ENCODE measurements at regions not wholly inside any gene's neighbourhood (a gene's known extent, or its start where the extent isn't known, plus 50 kb on each side); places are given as distances from the start of the nearest gene placed in this dataset.

DNA sequence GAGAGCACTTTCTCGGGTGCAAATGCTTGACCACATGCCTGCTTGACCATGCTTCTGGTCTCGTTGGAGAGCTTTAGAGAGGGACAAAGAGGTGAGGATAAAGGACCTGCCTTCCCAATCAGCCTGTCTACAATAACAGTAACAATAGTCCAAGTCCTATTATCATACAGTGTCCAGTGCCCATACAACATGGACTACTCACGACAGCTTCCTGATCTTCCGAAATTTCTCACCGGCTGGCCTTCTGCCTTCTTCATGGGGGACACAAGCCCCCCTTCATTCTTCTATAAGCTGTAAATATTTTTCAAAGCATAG, 329.0 kb downstream of the PAX3 start:
- TF ChIP-seq, protein P1, sequence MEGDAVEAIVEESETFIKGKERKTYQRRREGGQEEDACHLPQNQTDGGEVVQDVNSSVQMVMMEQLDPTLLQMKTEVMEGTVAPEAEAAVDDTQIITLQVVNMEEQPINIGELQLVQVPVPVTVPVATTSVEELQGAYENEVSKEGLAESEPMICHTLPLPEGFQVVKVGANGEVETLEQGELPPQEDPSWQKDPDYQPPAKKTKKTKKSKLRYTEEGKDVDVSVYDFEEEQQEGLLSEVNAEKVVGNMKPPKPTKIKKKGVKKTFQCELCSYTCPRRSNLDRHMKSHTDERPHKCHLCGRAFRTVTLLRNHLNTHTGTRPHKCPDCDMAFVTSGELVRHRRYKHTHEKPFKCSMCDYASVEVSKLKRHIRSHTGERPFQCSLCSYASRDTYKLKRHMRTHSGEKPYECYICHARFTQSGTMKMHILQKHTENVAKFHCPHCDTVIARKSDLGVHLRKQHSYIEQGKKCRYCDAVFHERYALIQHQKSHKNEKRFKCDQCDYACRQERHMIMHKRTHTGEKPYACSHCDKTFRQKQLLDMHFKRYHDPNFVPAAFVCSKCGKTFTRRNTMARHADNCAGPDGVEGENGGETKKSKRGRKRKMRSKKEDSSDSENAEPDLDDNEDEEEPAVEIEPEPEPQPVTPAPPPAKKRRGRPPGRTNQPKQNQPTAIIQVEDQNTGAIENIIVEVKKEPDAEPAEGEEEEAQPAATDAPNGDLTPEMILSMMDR (IDR thresholded peaks at IDR 0.05; ENCODE audit: partially characterized antibody, unreplicated experiment), result no peak
- H3K27ac Mint-ChIP-seq (ENCODE audit: unreplicated experiment), result peak overlapping the region; percentile 70
- DNase-seq, result no peak
- H3K9me3 Mint-ChIP-seq (ENCODE audit: unreplicated experiment), result peaks cover 13% of the 10 kb centered on the region
- no peaks in the 10 kb centered on the region for H3K36me3 Mint-ChIP-seq (ENCODE audit: unreplicated experiment)
- peaks cover 13% of the 10 kb centered on the region for H3K27me3 Mint-ChIP-seq (ENCODE audit: unreplicated experiment)
- H3K4me3 Mint-ChIP-seq (ENCODE audit: unreplicated experiment), result no peak overlapping the region
- H3K4me1 Mint-ChIP-seq (ENCODE audit: low read depth, unreplicated experiment), result peaks cover 44% of the 10 kb centered on the region

- TF ChIP-seq, protein P1 (IDR thresholded peaks at IDR 0.05; ENCODE audit: partially characterized antibody, unreplicated experiment), result peak; percentile 60
Observed at GRCh38 chr2:221969087-221969829, 329.5 kb downstream of the PAX3 start.

GRCh38 chr2:221962186-221962585, 336.6 kb downstream of the PAX3 start:
- no peak for DNase-seq
- Mint-ChIP-seq H3K36me3 (ENCODE audit: unreplicated experiment) (no peaks in the 10 kb centered on the region), H3K4me3 (ENCODE audit: unreplicated experiment) (no peak overlapping the region), H3K9me3 (ENCODE audit: unreplicated experiment) (peaks cover 2% of the 10 kb centered on the region), H3K27me3 (ENCODE audit: unreplicated experiment) (peaks cover 2% of the 10 kb centered on the region), H3K4me1 (ENCODE audit: low read depth, unreplicated experiment) (peaks cover 23% of the 10 kb centered on the region), H3K27ac (ENCODE audit: unreplicated experiment) (no peak overlapping the region)
- TF ChIP-seq, protein P1 (IDR thresholded peaks at IDR 0.05; ENCODE audit: partially characterized antibody, unreplicated experiment), result no peak

More at GRCh38 chr2:221969087-221969829, 329.5 kb downstream of the PAX3 start:
- Mint-ChIP-seq H3K27me3 (ENCODE audit: unreplicated experiment) (peaks cover 13% of the 10 kb centered on the region), H3K4me3 (ENCODE audit: unreplicated experiment) (no peak overlapping the region), H3K27ac (ENCODE audit: unreplicated experiment) (peak overlapping the region; percentile 100), H3K4me1 (ENCODE audit: low read depth, unreplicated experiment) (peaks cover 44% of the 10 kb centered on the region), H3K9me3 (ENCODE audit: unreplicated experiment) (peaks cover 13% of the 10 kb centered on the region), H3K36me3 (ENCODE audit: unreplicated experiment) (no peaks in the 10 kb centered on the region)
- DNase-seq, result no peak

GRCh38 chr2:221961561-221961960, 337.2 kb downstream of the PAX3 start:
- no peak for DNase-seq
- TF ChIP-seq, protein P1 (IDR thresholded peaks at IDR 0.05; ENCODE audit: partially characterized antibody, unreplicated experiment), result no peak
- Mint-ChIP-seq H3K9me3 (ENCODE audit: unreplicated experiment) (peaks cover 1% of the 10 kb centered on the region), H3K27me3 (ENCODE audit: unreplicated experiment) (peaks cover 2% of the 10 kb centered on the region), H3K4me1 (ENCODE audit: low read depth, unreplicated experiment) (peaks cover 21% of the 10 kb centered on the region), H3K4me3 (ENCODE audit: unreplicated experiment) (no peak overlapping the region), H3K27ac (ENCODE audit: unreplicated experiment) (no peak overlapping the region), H3K36me3 (ENCODE audit: unreplicated experiment) (no peaks in the 10 kb centered on the region)

- H3K27me3 Mint-ChIP-seq (ENCODE audit: unreplicated experiment), result no peaks in the 10 kb centered on the region
- H3K27ac Mint-ChIP-seq (ENCODE audit: unreplicated experiment), result peak overlapping the region; percentile 69
- no peak overlapping the region for H3K4me3 Mint-ChIP-seq (ENCODE audit: unreplicated experiment)
- peaks cover 5% of the 10 kb centered on the region for H3K4me1 Mint-ChIP-seq (ENCODE audit: low read depth, unreplicated experiment)
- H3K9me3 Mint-ChIP-seq (ENCODE audit: unreplicated experiment), result no peaks in the 10 kb centered on the region
- no peaks in the 10 kb centered on the region for H3K36me3 Mint-ChIP-seq (ENCODE audit: unreplicated experiment)
- TF ChIP-seq, protein P1 (IDR thresholded peaks at IDR 0.05; ENCODE audit: partially characterized antibody, unreplicated experiment), result no peak
- no peak for DNase-seq
Observed at GRCh38 chr2:221958224-221958623, 340.6 kb downstream of the PAX3 start.

All from glutamatergic neuron (in vitro differentiated cells).